HepG2 (cell line): ENCODE measurements at regions not wholly inside any gene's neighbourhood (a gene's known extent, or its start where the extent isn't known, plus 50 kb on each side); places are given as distances from the start of the nearest gene placed in this dataset.

Source experiments
- ARID5B ChIP-seq: IDR thresholded peaks from 2 replicates; pipeline ENCODE4 v1.4.0; 2020; ENCODE audit warnings: mild to moderate bottlenecking, missing genetic modification reagents
- DMTF1 ChIP-seq: sonication (generic); formaldehyde crosslinking; IDR thresholded peaks from 2 replicates; pipeline ENCODE4 v1.4.0; 2020; ENCODE audit warnings: mild to moderate bottlenecking, missing genetic modification reagents
- FOXC1 ChIP-seq: sonication (generic); formaldehyde crosslinking; IDR thresholded peaks from 2 replicates; pipeline ENCODE4 v1.8.0; 2022; ENCODE audit warnings: mild to moderate bottlenecking, missing genetic modification reagents, borderline replicate concordance
- FOXK1 ChIP-seq: sonication (generic); formaldehyde crosslinking; IDR thresholded peaks from 2 replicates; pipeline ENCODE4 v1.4.0; 2020; ENCODE audit warnings: low read depth, missing genetic modification reagents, borderline replicate concordance
- GLI4 ChIP-seq: sonication (generic); formaldehyde crosslinking; IDR thresholded peaks from 2 replicates; pipeline ENCODE4 v1.5.1; 2020; ENCODE audit warnings: missing genetic modification reagents, mild to moderate bottlenecking, moderate library complexity, borderline replicate concordance
- NAIF1 ChIP-seq: sonication (generic); formaldehyde crosslinking; IDR thresholded peaks from 2 replicates; pipeline ENCODE4 v1.5.0; 2020; ENCODE audit warnings: mild to moderate bottlenecking, missing genetic modification reagents, borderline replicate concordance
- NKX3-1 ChIP-seq: sonication (generic); formaldehyde crosslinking; IDR thresholded peaks from 2 replicates; pipeline ENCODE4 v1.5.0; 2020; ENCODE audit warnings: missing genetic modification reagents
- PAWR ChIP-seq: sonication (generic); formaldehyde crosslinking; IDR thresholded peaks from 2 replicates; pipeline ENCODE4 v1.4.0; 2020; ENCODE audit warnings: missing genetic modification reagents, mild to moderate bottlenecking, borderline replicate concordance
- PITX1 ChIP-seq: sonication (generic); formaldehyde crosslinking; IDR thresholded peaks from 2 replicates; pipeline ENCODE4 v1.5.1; 2020; ENCODE audit warnings: mild to moderate bottlenecking, missing genetic modification reagents
- SYNCRIP ChIP-seq: fragments of 200-400 bp; formaldehyde crosslinking; IDR thresholded peaks from 2 replicates; pipeline ENCODE4 v1.6.1; 2018; ENCODE audit warnings: mild to moderate bottlenecking, low read depth, low read length; ENCODE audit not compliant: insufficient read depth
- ZBTB14 ChIP-seq: sonication (generic); formaldehyde crosslinking; IDR thresholded peaks from 2 replicates; pipeline ENCODE4 v1.4.0; 2020; ENCODE audit warnings: missing genetic modification reagents
- ZBTB3 ChIP-seq: sonication (generic); formaldehyde crosslinking; IDR thresholded peaks from 2 replicates; pipeline ENCODE4 v1.4.0; 2020; ENCODE audit warnings: low read depth, mild to moderate bottlenecking, moderate library complexity, missing genetic modification reagents, borderline replicate concordance
- ZNF232 ChIP-seq: sonication (generic); formaldehyde crosslinking; IDR thresholded peaks from 2 replicates; pipeline ENCODE4 v1.4.0; 2020; ENCODE audit warnings: missing genetic modification reagents, borderline replicate concordance
- ZNF629 ChIP-seq: sonication (generic); formaldehyde crosslinking; conservative IDR thresholded peaks from 2 replicates; pipeline ENCODE4 v1.5.0; 2020; ENCODE audit warnings: missing genetic modification reagents
- ZNF710 ChIP-seq: sonication (generic); formaldehyde crosslinking; IDR thresholded peaks from 2 replicates; pipeline ENCODE4 v1.5.0; 2020; ENCODE audit warnings: mild to moderate bottlenecking, missing genetic modification reagents, borderline replicate concordance
- ZNF768 ChIP-seq: sonication (generic); formaldehyde crosslinking; IDR thresholded peaks from 2 replicates; pipeline ENCODE4 v1.4.0; 2020; ENCODE audit warnings: missing genetic modification reagents
- ZNF776 ChIP-seq: sonication (generic); formaldehyde crosslinking; IDR thresholded peaks from 2 replicates; pipeline ENCODE4 v1.4.0; 2020; ENCODE audit warnings: mild to moderate bottlenecking, missing genetic modification reagents
- TF ChIP-seq, protein P1 (sequence below): sonication (generic); formaldehyde crosslinking; IDR thresholded peaks from 2 replicates; pipeline ENCODE4 v1.4.0; 2020; ENCODE audit warnings: missing genetic modification reagents, mild to moderate bottlenecking, borderline replicate concordance

- TF ChIP-seq ARID5B (CRISPR knock-in tag), result peak; percentile 61; the same call in 1 of the 2 replicates
- TF ChIP-seq, protein P1, sequence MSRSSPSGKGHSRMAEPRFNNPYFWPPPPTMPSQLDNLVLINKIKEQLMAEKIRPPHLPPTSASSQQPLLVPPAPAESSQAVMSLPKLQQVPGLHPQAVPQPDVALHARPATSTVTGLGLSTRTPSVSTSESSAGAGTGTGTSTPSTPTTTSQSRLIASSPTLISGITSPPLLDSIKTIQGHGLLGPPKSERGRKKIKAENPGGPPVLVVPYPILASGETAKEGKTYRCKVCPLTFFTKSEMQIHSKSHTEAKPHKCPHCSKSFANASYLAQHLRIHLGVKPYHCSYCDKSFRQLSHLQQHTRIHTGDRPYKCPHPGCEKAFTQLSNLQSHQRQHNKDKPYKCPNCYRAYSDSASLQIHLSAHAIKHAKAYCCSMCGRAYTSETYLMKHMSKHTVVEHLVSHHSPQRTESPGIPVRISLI, result peak; percentile 73; the same call in 1 of the 2 replicates
- TF ChIP-seq NKX3-1 (CRISPR knock-in tag), result no peak
- no peak for TF ChIP-seq ZNF232 (CRISPR knock-in tag)
- TF ChIP-seq ZNF776 (CRISPR knock-in tag), result 0 out of 2 replicates have a peak, but pooled peaks have one; percentile 41
- TF ChIP-seq SYNCRIP, result no peak
- 0 out of 2 replicates have a peak, but pooled peaks have one; percentile 18 for TF ChIP-seq ZNF710
- no peak for TF ChIP-seq ZBTB3
- TF ChIP-seq DMTF1 (CRISPR knock-in tag), result no peak
- no peak for TF ChIP-seq PAWR
- 0 out of 2 replicates have a peak, but pooled peaks have one; percentile 38 for TF ChIP-seq NAIF1
- no peak for TF ChIP-seq ZNF629 (CRISPR knock-in tag)
- no peak for TF ChIP-seq ZBTB14
- TF ChIP-seq GLI4 (CRISPR knock-in tag), result no peak
- TF ChIP-seq PITX1 (CRISPR knock-in tag), result no peak
- no peak for TF ChIP-seq ZNF768 (CRISPR knock-in tag)
- TF ChIP-seq FOXC1 (CRISPR knock-in tag), result no peak
- no peak for TF ChIP-seq FOXK1
Observed at GRCh38 chr18:23077493-23078256, 57.6 kb upstream of the CABLES1 start (continued).
